Upper lobe of left lung (tissue), 6 donors: ENCODE measurements at regions not wholly inside any gene's neighbourhood (a gene's known extent, or its start where the extent isn't known, plus 50 kb on each side); places are given as distances from the start of the nearest gene placed in this dataset.

Experiments
- ATAC-seq, 2 donors: fragments of 200-7000 bp; cut with Tn5 transposase; one replicate each; pipeline ENCODE4 v1.9.1; 2022; ENCODE audit warnings: mild to moderate bottlenecking in 2 of 2, moderate library complexity in 2 of 2; ENCODE audit not compliant: low FRiP score in 2 of 2
- DNase-seq, 2 donors: peaks; one replicate each; pipeline ENCODE4 v3.0.0-alpha.2; 2019 to 2020
- H3K27ac ChIP-seq, 4 donors: fragments of 200-600 bp; sonication (generic); one replicate each; pipeline ENCODE4 v1.5.1; 2016 to 2019
- H3K27me3 ChIP-seq, 4 donors: fragments of 200-600 bp; sonication (generic); one replicate each; pipeline ENCODE4 v1.5.1; 2017 to 2019
- H3K36me3 ChIP-seq, 4 donors: fragments of 200-600 bp; sonication (generic); one replicate each; pipeline ENCODE4 v1.5.1; 2016 to 2019
- H3K4me1 ChIP-seq, 4 donors: fragments of 200-600 bp; sonication (generic); one replicate each; pipeline ENCODE4 v1.5.1; 2018 to 2019
- H3K4me3 ChIP-seq, 4 donors: fragments of 200-600 bp; sonication (generic); one replicate each; pipeline ENCODE4 v1.5.1; 2017 to 2019; ENCODE audit warnings: mild to moderate bottlenecking in 2 of 4, moderate library complexity in 1 of 4
- H3K9me3 ChIP-seq, 4 donors: fragments of 200-600 bp; sonication (generic); one replicate each; pipeline ENCODE4 v1.5.1; 2018 to 2019
- EP300 ChIP-seq, 4 donors: sonication (generic); formaldehyde crosslinking; IDR thresholded peaks; one replicate each; pipeline ENCODE4 v1.5.1; 2017; ENCODE audit warnings: antibody characterized with exemption in 4 of 4, control low read depth in 2 of 4
- POLR2A ChIP-seq, 4 donors: fragments of 450-650 bp; IDR thresholded peaks; one replicate each; pipeline ENCODE4 v1.5.1; 2016 to 2017; ENCODE audit warnings: antibody characterized with exemption in 4 of 4, mild to moderate bottlenecking in 2 of 4
- POLR2AphosphoS5 ChIP-seq, 2 donors: sonication (generic); formaldehyde crosslinking; IDR thresholded peaks; one replicate each; pipeline ENCODE4 v1.5.1; 2017; ENCODE audit warnings: antibody characterized with exemption in 2 of 2
- WGBS, 2 donors: methylation state at CpG; one replicate each; pipeline ENCODE4 v1.1.5; 2017 to 2018; 5-methylcytosine and 5-hydroxymethylcytosine counted together
- TF ChIP-seq, protein P1 (sequence below), 6 experiments: fragments of 450-650 bp in 4 of 6; fragments of 200-600 bp in 2 of 6; sonication (generic) in 2 of 6; IDR thresholded peaks; one replicate each; pipeline ENCODE4 v1.5.1; 2016 to 2019; ENCODE audit warnings: antibody characterized with exemption in 6 of 6
- donor health status: DM: no; HTN: no; CAD: no; lungs with moderate emphysema.
- donor health status: DM: no; HTN: yes; CAD: no; lungs with severe emphysema.

DNA sequence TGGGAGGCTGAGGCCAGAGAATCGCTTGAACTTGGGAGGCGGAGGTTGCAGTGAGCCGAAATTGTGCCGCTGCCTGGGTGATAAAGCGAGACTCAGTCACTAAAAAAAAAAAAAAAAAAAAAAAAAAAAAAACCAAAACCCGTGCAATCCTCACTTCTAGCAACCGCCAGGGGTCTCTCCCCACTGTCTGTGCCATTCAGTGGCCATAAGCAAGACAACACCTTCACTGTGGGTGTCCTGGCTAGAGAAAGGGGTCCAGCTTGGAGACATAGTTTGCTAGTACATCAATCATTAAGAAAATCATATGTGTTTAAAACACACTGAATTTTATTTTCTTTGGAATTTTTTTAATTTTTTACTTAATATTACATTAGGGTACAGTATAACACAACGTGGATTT lies 68.2 kb downstream of the RASL11A start:
- TF ChIP-seq EP300 (IDR thresholded peaks at IDR 0.05), result no peak
- no peak for TF ChIP-seq POLR2AphosphoS5 (IDR thresholded peaks at IDR 0.05)
- TF ChIP-seq, protein P1, sequence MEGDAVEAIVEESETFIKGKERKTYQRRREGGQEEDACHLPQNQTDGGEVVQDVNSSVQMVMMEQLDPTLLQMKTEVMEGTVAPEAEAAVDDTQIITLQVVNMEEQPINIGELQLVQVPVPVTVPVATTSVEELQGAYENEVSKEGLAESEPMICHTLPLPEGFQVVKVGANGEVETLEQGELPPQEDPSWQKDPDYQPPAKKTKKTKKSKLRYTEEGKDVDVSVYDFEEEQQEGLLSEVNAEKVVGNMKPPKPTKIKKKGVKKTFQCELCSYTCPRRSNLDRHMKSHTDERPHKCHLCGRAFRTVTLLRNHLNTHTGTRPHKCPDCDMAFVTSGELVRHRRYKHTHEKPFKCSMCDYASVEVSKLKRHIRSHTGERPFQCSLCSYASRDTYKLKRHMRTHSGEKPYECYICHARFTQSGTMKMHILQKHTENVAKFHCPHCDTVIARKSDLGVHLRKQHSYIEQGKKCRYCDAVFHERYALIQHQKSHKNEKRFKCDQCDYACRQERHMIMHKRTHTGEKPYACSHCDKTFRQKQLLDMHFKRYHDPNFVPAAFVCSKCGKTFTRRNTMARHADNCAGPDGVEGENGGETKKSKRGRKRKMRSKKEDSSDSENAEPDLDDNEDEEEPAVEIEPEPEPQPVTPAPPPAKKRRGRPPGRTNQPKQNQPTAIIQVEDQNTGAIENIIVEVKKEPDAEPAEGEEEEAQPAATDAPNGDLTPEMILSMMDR (IDR thresholded peaks at IDR 0.05), result no peak
- TF ChIP-seq POLR2A (IDR thresholded peaks at IDR 0.05), result no peak
- no peak overlapping the region for H3K4me3 ChIP-seq
- ATAC-seq (no peak), DNase-seq (no peak)
- no peaks in the 10 kb centered on the region for H3K9me3 ChIP-seq
- WGBS, 2 donors, result 57 to 74% methylated on average over 8 of the region's 8 CpGs
- H3K36me3 ChIP-seq, result no peaks in the 10 kb centered on the region
- no peak overlapping the region for H3K27ac ChIP-seq
- H3K4me1 ChIP-seq, result no peaks in the 10 kb centered on the region
- no peaks in the 10 kb centered on the region for H3K27me3 ChIP-seq

- Histone ChIP-seq H3K4me1 (no peaks in the 10 kb centered on the region), H3K4me3 (no peak overlapping the region), H3K9me3 (no peaks in the 10 kb centered on the region), H3K27ac (no peak overlapping the region), H3K36me3 (no peaks in the 10 kb centered on the region), H3K27me3 (no peaks in the 10 kb centered on the region)
- DNase-seq, result no peak
- peak in 1 of 2 donors; percentile 43 for ATAC-seq
- TF ChIP-seq POLR2A (IDR thresholded peaks at IDR 0.05) (no peak), POLR2AphosphoS5 (IDR thresholded peaks at IDR 0.05) (no peak)
- TF ChIP-seq, protein P1 (IDR thresholded peaks at IDR 0.05), result peak in 2 of 6 experiments; percentile 16 to 18
- 17 to 40% methylated on average over 2 to 6 of the region's 6 CpGs for WGBS, 2 donors
Observed at GRCh38 chr13:27339299-27339698, 68.7 kb downstream of the RASL11A start.

DNA sequence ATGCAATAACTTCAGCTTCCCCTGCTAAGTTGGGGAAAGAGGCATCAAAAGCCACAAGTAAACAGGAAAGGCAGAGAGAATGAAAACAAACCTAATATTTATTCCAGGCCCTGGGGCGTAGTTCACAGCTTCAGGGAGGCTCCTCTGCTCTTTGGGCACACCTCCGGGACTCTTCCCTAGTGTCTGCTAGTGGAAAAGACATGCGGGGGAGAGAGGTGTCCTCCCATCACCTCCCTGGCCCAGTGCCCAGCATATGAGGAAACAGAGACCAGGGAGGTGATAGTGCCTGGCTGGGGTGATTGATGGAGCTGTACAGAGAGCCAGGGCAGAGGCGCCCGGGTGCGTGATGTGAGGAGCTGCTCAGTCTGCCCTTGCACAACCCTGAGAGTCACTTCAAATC lies 71.0 kb downstream of the RASL11A start:
- WGBS, 2 donors, result 18 to 38% methylated on average over 6 of the region's 6 CpGs
- Histone ChIP-seq H3K36me3 (no peaks in the 10 kb centered on the region), H3K4me3 (no peak overlapping the region), H3K9me3 (no peaks in the 10 kb centered on the region), H3K4me1 (no peaks in the 10 kb centered on the region), H3K27me3 (no peaks in the 10 kb centered on the region), H3K27ac (no peak overlapping the region)
- TF ChIP-seq POLR2A (IDR thresholded peaks at IDR 0.05), result no peak
- TF ChIP-seq, protein P1 (IDR thresholded peaks at IDR 0.05), result no peak
- no peak for TF ChIP-seq EP300 (IDR thresholded peaks at IDR 0.05)
- ATAC-seq (no peak), DNase-seq (no peak)

DNA sequence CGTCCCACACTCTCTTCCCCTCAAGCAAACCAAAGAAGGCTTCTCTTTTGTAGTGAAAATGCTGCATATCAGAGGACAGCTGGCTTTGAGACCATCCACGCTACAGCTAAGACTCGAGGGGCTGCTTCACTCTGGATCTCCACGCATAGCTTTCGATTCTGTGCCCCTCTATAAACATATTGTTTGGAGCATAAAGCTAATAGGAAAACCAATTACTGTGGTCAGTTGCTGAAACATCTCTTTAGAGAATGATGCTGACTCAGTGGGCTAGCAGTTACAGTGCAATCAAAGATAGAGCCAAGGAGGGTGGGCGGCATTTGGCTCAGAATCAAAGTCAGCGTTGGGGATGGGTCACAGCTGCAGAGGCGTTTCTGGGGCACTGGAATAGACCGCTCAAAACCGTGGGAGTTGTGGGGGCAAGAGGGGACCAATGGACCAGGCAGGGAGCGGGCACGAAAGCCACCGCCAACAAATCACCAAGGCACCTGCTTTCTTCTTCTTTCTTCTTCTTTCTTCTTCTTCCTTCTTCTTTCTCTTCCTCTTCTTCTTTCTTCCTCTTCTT lies 76.7 kb downstream of the RASL11A start:
- no peaks in the 10 kb centered on the region for H3K9me3 ChIP-seq
- no peaks in the 10 kb centered on the region for H3K36me3 ChIP-seq
- no peak overlapping the region for H3K27ac ChIP-seq
- WGBS, 2 donors, result 53 to 58% methylated on average over 13 of the region's 13 CpGs
- peaks cover 0 to 14% (median 0%) of the 10 kb centered on the region in 4 donors for H3K4me1 ChIP-seq
- DNase-seq (no peak), ATAC-seq (no peak)
- no peaks in the 10 kb centered on the region for H3K27me3 ChIP-seq
- no peak for TF ChIP-seq POLR2AphosphoS5 (IDR thresholded peaks at IDR 0.05)
- no peak for TF ChIP-seq EP300 (IDR thresholded peaks at IDR 0.05)
- TF ChIP-seq, protein P1 (IDR thresholded peaks at IDR 0.05), result no peak
- no peak for TF ChIP-seq POLR2A (IDR thresholded peaks at IDR 0.05)
- H3K4me3 ChIP-seq, result no peak overlapping the region

GRCh38 chr13:27348461-27348860 lies 76.0 kb upstream of the GTF3A start:
- TF ChIP-seq POLR2AphosphoS5 (IDR thresholded peaks at IDR 0.05), result no peak
- TF ChIP-seq, protein P1 (IDR thresholded peaks at IDR 0.05), result no peak
- TF ChIP-seq EP300 (IDR thresholded peaks at IDR 0.05), result no peak
- no peak for TF ChIP-seq POLR2A (IDR thresholded peaks at IDR 0.05)
- H3K4me3 ChIP-seq, result no peak overlapping the region
- H3K36me3 ChIP-seq, result no peaks in the 10 kb centered on the region
- 62 to 70% methylated on average over 6 of the region's 6 CpGs for whole genome bisulfite sequencing, 2 donors
- no peaks in the 10 kb centered on the region for H3K27me3 ChIP-seq
- no peaks in the 10 kb centered on the region for H3K9me3 ChIP-seq
- H3K27ac ChIP-seq, result no peak overlapping the region
- no peak for DNase-seq
- H3K4me1 ChIP-seq, result peaks cover 0 to 15% (median 0%) of the 10 kb centered on the region in 4 donors
- no peak for ATAC-seq
